IMR-90 (cell line): ENCODE measurements at regions not wholly inside any gene's neighbourhood (a gene's known extent, or its start where the extent isn't known, plus 50 kb on each side); places are given as distances from the start of the nearest gene placed in this dataset.

Experiments used
- ATAC-seq: fragments of 200-7000 bp; cut with Tn5 transposase; 2 replicates; pipeline ENCODE4 v1.9.1; 2020; ENCODE audit warnings: low read depth, mild to moderate bottlenecking, moderate library complexity
- BruUV-seq: library from RNA; stranded (reverse); fragments of 400-500 nt; replicated peaks from 2 replicates; lab custom pipeline; 2021; lab: Mats Ljungman, UMichigan
- CTCF ChIA-PET: fragments of 300-600 bp; formaldehyde crosslinking; extraction: SDS; loops from one replicate; lab custom pipeline; 2021; ENCODE audit warnings: antibody characterized with exemption; lab: Yijun Ruan, JAX
- POLR2A ChIA-PET: fragments of 300-600 bp; sonication (Branson Sonifier 250); formaldehyde crosslinking; loops from one replicate; lab custom pipeline; 2022; ENCODE audit warnings: antibody characterized with exemption; ENCODE audit not compliant: unreplicated experiment; lab: Charles Lee
- DNase-seq: peaks from one replicate; pipeline ENCODE4 v3.0.0; 2013
- H2AFZ ChIP-seq: replicated peaks from 2 replicates; pipeline ENCODE3; 2013; ENCODE audit warnings: low read length, mild to moderate bottlenecking; ENCODE audit not compliant: poor library complexity
- H2AK5ac ChIP-seq: 2 replicates; pipeline ENCODE4 v1.6.1; 2013; ENCODE audit warnings: low read depth, low read length, inconsistent platforms
- H2AK9ac ChIP-seq: replicated peaks from 2 replicates; pipeline ENCODE3; 2013; ENCODE audit warnings: mild to moderate bottlenecking, low read depth, low read length, moderate library complexity; ENCODE audit not compliant: poor library complexity
- H2BK120ac ChIP-seq: 2 replicates; pipeline ENCODE4 v1.6.1; 2013; ENCODE audit warnings: low read depth, low read length, inconsistent platforms
- H2BK15ac ChIP-seq: 3 replicates; pipeline ENCODE4 v1.6.1; 2013; ENCODE audit warnings: low read depth, low read length, inconsistent platforms
- H2BK20ac ChIP-seq: 2 replicates; pipeline ENCODE4 v1.6.1; 2013; ENCODE audit warnings: low read depth, mild to moderate bottlenecking, inconsistent platforms, low read length, moderate library complexity
- H2BK5ac ChIP-seq: 2 replicates; pipeline ENCODE4 v1.6.1; 2013; ENCODE audit warnings: mild to moderate bottlenecking, low read depth, low read length, inconsistent platforms; ENCODE audit not compliant: poor library complexity, severe bottlenecking
- H3K14ac ChIP-seq: replicated peaks from 2 replicates; pipeline ENCODE4 v1.6.1; 2013; ENCODE audit warnings: low read depth, low read length, inconsistent platforms
- H3K18ac ChIP-seq: 2 replicates; pipeline ENCODE4 v1.6.1; 2013; ENCODE audit warnings: low read depth, low read length, control low read depth
- H3K23ac ChIP-seq: 2 replicates; pipeline ENCODE4 v1.6.1; 2013; ENCODE audit warnings: low read depth, low read length, inconsistent platforms
- H3K27ac ChIP-seq: 2 replicates; pipeline ENCODE4 v1.5.1; 2013; ENCODE audit warnings: mild to moderate bottlenecking, control low read depth, low read length; ENCODE audit not compliant: insufficient read depth
- H3K27me3 ChIP-seq: 2 replicates; pipeline ENCODE4 v1.6.1; 2013; ENCODE audit warnings: low read length; ENCODE audit not compliant: control insufficient read depth, insufficient read depth
- H3K36me3 ChIP-seq: 2 replicates; pipeline ENCODE4 v1.6.1; 2013; ENCODE audit warnings: low read length, mixed read lengths; ENCODE audit not compliant: control insufficient read depth, insufficient read depth
- H3K4ac ChIP-seq: 2 replicates; pipeline ENCODE4 v1.6.1; 2013; ENCODE audit warnings: low read depth, low read length, inconsistent platforms
- H3K4me1 ChIP-seq: 2 replicates; pipeline ENCODE4 v1.6.1; 2013; ENCODE audit warnings: low read length, mixed read lengths; ENCODE audit not compliant: control insufficient read depth, insufficient read depth
- H3K4me2 ChIP-seq: 2 replicates; pipeline ENCODE4 v1.6.1; 2013; ENCODE audit warnings: low read depth, mild to moderate bottlenecking, control low read depth, low read length, moderate library complexity
- H3K4me3 ChIP-seq: 2 replicates; pipeline ENCODE4 v1.5.1; 2013; ENCODE audit warnings: low read depth, mild to moderate bottlenecking, control low read depth, low read length, moderate library complexity; ENCODE audit not compliant: insufficient read depth
- H3K56ac ChIP-seq: 2 replicates; pipeline ENCODE4 v1.6.1; 2013; ENCODE audit warnings: low read length, inconsistent platforms; ENCODE audit not compliant: insufficient read depth; ENCODE audit errors: extremely low read depth
- H3K79me1 ChIP-seq, 2 experiments: 2 replicates each; pipeline ENCODE4 v1.6.1; 2013; ENCODE audit warnings: low read length in 2 of 2, inconsistent platforms in 1 of 2, low read depth in 1 of 2
- H3K9ac ChIP-seq: 2 replicates; pipeline ENCODE4 v1.6.1; 2013; ENCODE audit warnings: low read depth, low read length, control low read depth
- H3K9me1 ChIP-seq: 2 replicates; pipeline ENCODE4 v1.6.1; 2013; ENCODE audit warnings: low read length, inconsistent platforms; ENCODE audit not compliant: insufficient read depth
- H3K9me3 ChIP-seq: 2 replicates; pipeline ENCODE4 v1.6.1; 2013; ENCODE audit warnings: low read length; ENCODE audit not compliant: control insufficient read depth, insufficient read depth
- H4K20me1 ChIP-seq: 2 replicates; pipeline ENCODE4 v1.6.1; 2013; ENCODE audit warnings: low read length, inconsistent platforms; ENCODE audit not compliant: insufficient read depth
- H4K5ac ChIP-seq: 2 replicates; pipeline ENCODE4 v1.6.1; 2013; ENCODE audit warnings: mild to moderate bottlenecking, low read depth, low read length, control low read depth
- H4K8ac ChIP-seq, 2 experiments: 2 replicates each; pipeline ENCODE4 v1.6.1; 2013; ENCODE audit warnings: low read depth in 2 of 2, low read length in 2 of 2, control low read depth in 1 of 2, inconsistent platforms in 1 of 2
- H4K91ac ChIP-seq: 2 replicates; pipeline ENCODE4 v1.6.1; 2013; ENCODE audit warnings: low read depth, low read length, inconsistent platforms; ENCODE audit not compliant: insufficient read depth
- MAFK ChIP-seq: IDR thresholded peaks from 2 replicates; pipeline ENCODE4 v1.6.1; 2012; ENCODE audit warnings: low read depth, low read length, improper control_type of control experiment
- WGBS, 2 experiments: methylation state at CpG; one replicate each; pipeline versions ENCODE4 v1.1.5 to v1.1.7; 2013; ENCODE audit warnings: missing lambda C conversion rate in 2 of 2; ENCODE audit not compliant: insufficient read length in 1 of 2; ENCODE audit errors: extremely low coverage in 2 of 2; 5-methylcytosine and 5-hydroxymethylcytosine counted together
- dilution Hi-C: fragments of 300-500 bp; cut with HindIII; formaldehyde crosslinking; loops from one replicate; pipeline ENCODE4 v1.14.3; 2018; ENCODE audit warnings: low sequenced_read_pairs; ENCODE audit not compliant: unreplicated experiment
- in situ Hi-C: fragments of 300-500 bp; cut with MboI; formaldehyde crosslinking; loops from 3 replicates; pipeline ENCODE4 v1.14.3; 2019; ENCODE audit warnings: low sequenced_read_pairs, inconsistent platforms, mixed read lengths
- intact Hi-C: fragments of 100-400 bp; cut with micrococcal nuclease; formaldehyde crosslinking; loops from 2 replicates; pipeline ENCODE4 v1.10.0; 2022

DNA sequence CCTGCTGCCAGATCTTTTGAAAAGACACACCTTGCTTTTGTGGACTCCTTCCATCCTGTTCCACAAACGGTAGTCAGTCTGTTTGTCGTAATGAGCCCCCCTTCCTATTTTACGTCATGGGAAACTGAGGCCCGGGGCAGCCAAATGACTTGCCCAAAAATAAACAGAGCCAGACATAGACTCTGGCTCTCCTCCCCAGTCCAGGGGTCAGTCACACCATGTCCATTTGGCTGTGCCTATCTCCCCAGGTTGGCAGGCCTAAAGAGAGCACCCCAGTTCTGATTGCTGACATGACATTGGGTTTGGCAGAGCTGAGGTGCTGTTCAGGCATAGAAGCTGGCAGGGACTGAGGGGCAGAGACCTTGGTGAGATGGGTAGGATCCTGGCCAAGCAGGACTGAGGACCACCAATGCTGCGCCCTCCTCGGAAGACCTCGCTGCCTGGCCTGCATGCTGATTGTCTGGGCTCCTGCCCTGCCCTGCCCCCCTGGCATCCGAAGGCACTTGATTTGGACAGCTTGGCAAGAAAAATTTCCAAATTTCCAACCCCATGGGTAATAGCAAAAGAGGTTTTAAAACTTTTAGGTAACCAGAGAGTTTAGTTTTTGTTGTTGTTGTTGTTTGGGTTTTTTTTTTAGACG, 335.4 kb downstream of the DYSF start:
- H3K79me1 ChIP-seq: no peaks in the 10 kb centered on the region
- no peak overlapping the region for H2AK9ac ChIP-seq
- H4K5ac ChIP-seq: no peak overlapping the region
- H2BK20ac ChIP-seq: no peak overlapping the region
- no peak overlapping the region for H3K27ac ChIP-seq
- H3K4ac ChIP-seq: no peak overlapping the region
- CTCF ChIA-PET: interaction anchor here (2.2 kb wide), 1 partner anchor 10 kb away, joined by 5 read pairs; no protein-coding TSS in a partner anchor
- in situ Hi-C loops: loop anchor here (25.0 kb wide), 1 partner anchor 949 kb away; no protein-coding TSS in a partner anchor
- peaks cover 11% of the 10 kb centered on the region for H3K9me1 ChIP-seq
- H2AK5ac ChIP-seq: no peak overlapping the region
- no peak overlapping the region for H3K14ac ChIP-seq
- H3K23ac ChIP-seq: no peak overlapping the region
- no peak overlapping the region for H3K9ac ChIP-seq
- no peaks in the 10 kb centered on the region for H3K9me3 ChIP-seq
- ATAC-seq (no peak), DNase-seq (no peak)
- H4K8ac ChIP-seq: no peak overlapping the region
- BruUV-seq: no TSS peak
- H3K27me3 ChIP-seq: peaks cover 7% of the 10 kb centered on the region
- peaks cover 11% of the 10 kb centered on the region for H3K4me1 ChIP-seq
- no peak overlapping the region for H4K91ac ChIP-seq
- dilution Hi-C loops: no loop called here
- no CpG with 5 or more reads among the region's 9 CpGs for WGBS, 2 experiments
- H2BK5ac ChIP-seq: no peak overlapping the region
- POLR2A ChIA-PET: no interaction called here
- no peaks in the 10 kb centered on the region for H4K20me1 ChIP-seq
- no peak overlapping the region for H3K4me3 ChIP-seq
- H2BK120ac ChIP-seq: no peak overlapping the region
- intact Hi-C loops: no loop called here
- H2BK15ac ChIP-seq: no peak overlapping the region
- TF ChIP-seq MAFK: no peak
- H3K56ac ChIP-seq: no peak overlapping the region
- H2AFZ ChIP-seq: no peak overlapping the region
- H3K18ac ChIP-seq: no peak overlapping the region
- no peak overlapping the region for H3K4me2 ChIP-seq
- H3K36me3 ChIP-seq: no peaks in the 10 kb centered on the region
